ENCODE measurements at regions not wholly inside any gene's neighbourhood (a gene's known extent, or its start where the extent isn't known, plus 50 kb on each side); places are given as distances from the start of the nearest gene placed in this dataset.

GRCh38 chr12:60014436-60014835 lies 418.6 kb downstream of the SLC16A7 start:
- TF ChIP-seq POLR2A (IDR thresholded peaks at IDR 0.05) (no peak), CTCF (IDR thresholded peaks at IDR 0.05) (no peak)

Data from adrenal gland (tissue), 5 donors.